Endothelial cell of umbilical vein (primary cell): ENCODE measurements at regions not wholly inside any gene's neighbourhood (a gene's known extent, or its start where the extent isn't known, plus 50 kb on each side); places are given as distances from the start of the nearest gene placed in this dataset.

ENCODE experiments used
- EZH2 ChIP-seq: IDR thresholded peaks from 2 replicates; pipeline ENCODE4 v1.6.1; 2012; ENCODE audit warnings: borderline replicate concordance, low read depth, mild to moderate bottlenecking, moderate library complexity, low read length, inconsistent platforms; ENCODE audit not compliant: severe bottlenecking
- POLR2AphosphoS5 ChIP-seq: IDR thresholded peaks from 2 replicates; pipeline ENCODE4 v1.6.1; 2012; ENCODE audit warnings: low read depth, mild to moderate bottlenecking, control low read depth, low read length, moderate library complexity; ENCODE audit not compliant: insufficient read depth
- TF ChIP-seq, protein P1 (sequence below), 2 donors: IDR thresholded peaks; 1 replicate in 1 of 2; 2 replicates in 1 of 2; pipeline ENCODE4 v1.5.1; 2011; ENCODE audit warnings: low read length in 2 of 2, mild to moderate bottlenecking in 2 of 2, moderate library complexity in 2 of 2, control low read depth in 1 of 2, inconsistent platforms in 1 of 2, low read depth in 1 of 2; ENCODE audit not compliant: insufficient read depth in 1 of 2; ENCODE audit errors: extremely low read depth in 1 of 2

DNA sequence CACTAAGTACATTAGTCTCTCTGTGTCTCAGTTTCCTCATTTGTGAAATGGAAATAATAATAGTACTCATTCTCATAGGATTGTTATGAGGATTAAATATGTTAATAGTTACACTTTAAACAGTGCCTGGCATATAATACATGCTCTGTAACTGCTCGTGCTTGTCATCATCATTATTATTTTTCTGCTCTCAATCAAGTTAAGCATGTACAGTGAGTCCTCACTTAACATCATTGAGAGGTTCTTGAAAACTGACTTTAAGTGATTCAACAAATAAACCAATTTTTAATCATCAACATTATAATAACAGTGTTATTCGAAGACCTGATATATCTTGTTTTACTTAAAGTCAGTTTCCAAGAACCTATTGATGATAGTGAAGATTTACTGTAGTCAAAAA is 322.3 kb downstream of the ZFHX3 start:
- TF ChIP-seq, protein P1, sequence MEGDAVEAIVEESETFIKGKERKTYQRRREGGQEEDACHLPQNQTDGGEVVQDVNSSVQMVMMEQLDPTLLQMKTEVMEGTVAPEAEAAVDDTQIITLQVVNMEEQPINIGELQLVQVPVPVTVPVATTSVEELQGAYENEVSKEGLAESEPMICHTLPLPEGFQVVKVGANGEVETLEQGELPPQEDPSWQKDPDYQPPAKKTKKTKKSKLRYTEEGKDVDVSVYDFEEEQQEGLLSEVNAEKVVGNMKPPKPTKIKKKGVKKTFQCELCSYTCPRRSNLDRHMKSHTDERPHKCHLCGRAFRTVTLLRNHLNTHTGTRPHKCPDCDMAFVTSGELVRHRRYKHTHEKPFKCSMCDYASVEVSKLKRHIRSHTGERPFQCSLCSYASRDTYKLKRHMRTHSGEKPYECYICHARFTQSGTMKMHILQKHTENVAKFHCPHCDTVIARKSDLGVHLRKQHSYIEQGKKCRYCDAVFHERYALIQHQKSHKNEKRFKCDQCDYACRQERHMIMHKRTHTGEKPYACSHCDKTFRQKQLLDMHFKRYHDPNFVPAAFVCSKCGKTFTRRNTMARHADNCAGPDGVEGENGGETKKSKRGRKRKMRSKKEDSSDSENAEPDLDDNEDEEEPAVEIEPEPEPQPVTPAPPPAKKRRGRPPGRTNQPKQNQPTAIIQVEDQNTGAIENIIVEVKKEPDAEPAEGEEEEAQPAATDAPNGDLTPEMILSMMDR (IDR thresholded peaks at IDR 0.05; ENCODE audit: extremely low read depth in 1 of 2, insufficient read depth in 1 of 2, low read depth in 1 of 2, low read length in 2 of 2), result no peak
- TF ChIP-seq POLR2AphosphoS5, result no peak
- TF ChIP-seq EZH2, result no peak
